GM18868 (cell line): ENCODE measurements at regions not wholly inside any gene's neighbourhood (a gene's known extent, or its start where the extent isn't known, plus 50 kb on each side); places are given as distances from the start of the nearest gene placed in this dataset.
"Not testable (repeated sequence)": the region's sequence is repeated elsewhere in the genome, so short reads cannot be mapped to it uniquely, and the experiment has no call there.

Experiments used
- ATAC-seq: cut with Tn5 transposase; IDR thresholded peaks from one replicate; pipeline ENCODE4 v1.9.1; 2021; ENCODE audit warnings: mild to moderate bottlenecking, moderate library complexity; ENCODE audit not compliant: unreplicated experiment

GRCh38 chr9:62833323-62834200, 1643.7 kb downstream of the SPATA31A7 start:
- ATAC-seq, result not testable (repeated sequence)

- ATAC-seq, result peak; percentile 23
These were observed 1647.5 kb downstream of the SPATA31A7 start for GRCh38 chr9:62837254-62837911.

- ATAC-seq, result peak; percentile 100
These were observed 1648.3 kb downstream of the SPATA31A7 start for GRCh38 chr9:62838024-62838718.

- not testable (repeated sequence) for ATAC-seq
These were observed 1649.3 kb downstream of the SPATA31A7 start for GRCh38 chr9:62839168-62839567.

GRCh38 chr9:62843145-62843544, 1653.3 kb downstream of the SPATA31A7 start:
- ATAC-seq, result not testable (repeated sequence)

- ATAC-seq, result not testable (repeated sequence)
These were observed 1654.0 kb downstream of the SPATA31A7 start for GRCh38 chr9:62843706-62844290.

- peak; percentile 66 for ATAC-seq
These were observed 1654.9 kb downstream of the SPATA31A7 start for GRCh38 chr9:62844681-62845185.

GRCh38 chr9:62848258-62848657, 1658.4 kb downstream of the SPATA31A7 start:
- not testable (repeated sequence) for ATAC-seq

- ATAC-seq, result not testable (repeated sequence)
These were observed 1660.2 kb downstream of the SPATA31A7 start for GRCh38 chr9:62849991-62850390.

- not testable (repeated sequence) for ATAC-seq
These were observed 1667.4 kb downstream of the SPATA31A7 start for GRCh38 chr9:62857280-62857679.

- ATAC-seq, result not testable (repeated sequence)
These were observed 1668.4 kb downstream of the SPATA31A7 start for GRCh38 chr9:62858240-62858639.

- ATAC-seq, result not testable (repeated sequence)
These were observed 1671.4 kb downstream of the SPATA31A7 start for GRCh38 chr9:62860939-62861860.

- not testable (repeated sequence) for ATAC-seq
These were observed 1672.3 kb downstream of the SPATA31A7 start for GRCh38 chr9:62862180-62862579.

- ATAC-seq, result not testable (repeated sequence)
These were observed 1673.5 kb downstream of the SPATA31A7 start for GRCh38 chr9:62863319-62863718.

- ATAC-seq, result not testable (repeated sequence)
These were observed 1674.0 kb downstream of the SPATA31A7 start for GRCh38 chr9:62863867-62864266.

- peak; percentile 52 for ATAC-seq
These were observed 1674.9 kb downstream of the SPATA31A7 start for GRCh38 chr9:62864481-62865469.

GRCh38 chr9:62869061-62869460, 1679.2 kb downstream of the SPATA31A7 start:
- not testable (repeated sequence) for ATAC-seq

GRCh38 chr9:62871765-62872164, 1681.9 kb downstream of the SPATA31A7 start:
- ATAC-seq, result not testable (repeated sequence)
